Ureter (tissue), 1 donor: ENCODE measurements at regions not wholly inside any gene's neighbourhood (a gene's known extent, or its start where the extent isn't known, plus 50 kb on each side); places are given as distances from the start of the nearest gene placed in this dataset.
"Not testable (repeated sequence)": the region's sequence is repeated elsewhere in the genome, so short reads cannot be mapped to it uniquely, and the experiment has no call there.

Source experiments
- DNase-seq: peaks from one replicate; pipeline ENCODE4 v3.0.0-alpha.2; 2020; ENCODE audit warnings: low spot score
- donor health status: DM: yes; HTN: yes; CAD: no.

- no peak for DNase-seq
Observed at GRCh38 chr20:19874040-19874727, 116.1 kb downstream of the RIN2 start.

- no peak for DNase-seq
Observed at GRCh38 chr20:19875376-19876221, 117.5 kb downstream of the RIN2 start.

GRCh38 chr20:19876828-19877460 lies 118.9 kb downstream of the RIN2 start:
- no peak for DNase-seq

- DNase-seq: not testable (repeated sequence)
Observed at GRCh38 chr20:19879874-19880255, 121.8 kb downstream of the RIN2 start.

GRCh38 chr20:19880256-19881079 lies 122.4 kb downstream of the RIN2 start:
- no peak for DNase-seq

GRCh38 chr20:19881080-19881840 lies 123.2 kb downstream of the RIN2 start:
- DNase-seq: no peak

GRCh38 chr20:19881990-19882389 lies 123.9 kb downstream of the RIN2 start:
- no peak for DNase-seq

GRCh38 chr20:19882446-19882845 lies 124.4 kb downstream of the RIN2 start:
- DNase-seq: no peak

- DNase-seq: no peak
Observed at GRCh38 chr20:19883501-19883900, 125.4 kb downstream of the RIN2 start.

- DNase-seq: no peak
Observed at GRCh38 chr20:19885594-19885938, 127.5 kb downstream of the RIN2 start.

- DNase-seq: peak; percentile 61
Observed at GRCh38 chr20:19885939-19886660, 128.0 kb downstream of the RIN2 start.

- DNase-seq: no peak
Observed at GRCh38 chr20:19886661-19887288, 128.7 kb downstream of the RIN2 start.

- DNase-seq: no peak
Observed at GRCh38 chr20:19887556-19888268, 129.4 kb upstream of the NAA20 start.

GRCh38 chr20:19888269-19888671 lies 128.9 kb upstream of the NAA20 start:
- no peak for DNase-seq

GRCh38 chr20:19889011-19889953 lies 127.9 kb upstream of the NAA20 start:
- no peak for DNase-seq

- DNase-seq: no peak
Observed at GRCh38 chr20:19890445-19891051, 126.6 kb upstream of the NAA20 start.

- DNase-seq: no peak
Observed at GRCh38 chr20:19893356-19893755, 123.8 kb upstream of the NAA20 start.

GRCh38 chr20:19895761-19896160 lies 121.4 kb upstream of the NAA20 start:
- no peak for DNase-seq
